ENCODE measurements at regions not wholly inside any gene's neighbourhood (a gene's known extent, or its start where the extent isn't known, plus 50 kb on each side); places are given as distances from the start of the nearest gene placed in this dataset.

GRCh38 chr17:33668516-33668915, 375.4 kb upstream of the ASIC2 start:
- no peaks in the 10 kb centered on the region for H3K36me3 Mint-ChIP-seq (ENCODE audit: low read depth, unreplicated experiment)
- TF ChIP-seq CTCF (IDR thresholded peaks at IDR 0.05; ENCODE audit: unreplicated experiment), result no peak
- H3K9me3 Mint-ChIP-seq (ENCODE audit: unreplicated experiment), result no peaks in the 10 kb centered on the region
- DNase-seq (ENCODE audit: low spot score), result no peak
- H3K27ac Mint-ChIP-seq (ENCODE audit: unreplicated experiment), result no peak overlapping the region
- no peaks in the 10 kb centered on the region for H3K27me3 Mint-ChIP-seq (ENCODE audit: unreplicated experiment)
- H3K4me1 Mint-ChIP-seq (ENCODE audit: unreplicated experiment), result no peaks in the 10 kb centered on the region
- no peak overlapping the region for H3K4me3 Mint-ChIP-seq (ENCODE audit: unreplicated experiment)

- Mint-ChIP-seq H3K27me3 (ENCODE audit: unreplicated experiment) (peaks cover 3% of the 10 kb centered on the region), H3K9me3 (ENCODE audit: unreplicated experiment) (no peaks in the 10 kb centered on the region), H3K4me3 (ENCODE audit: unreplicated experiment) (no peak overlapping the region), H3K36me3 (ENCODE audit: low read depth, unreplicated experiment) (no peaks in the 10 kb centered on the region), H3K27ac (ENCODE audit: unreplicated experiment) (no peak overlapping the region), H3K4me1 (ENCODE audit: unreplicated experiment) (no peaks in the 10 kb centered on the region)
- DNase-seq (ENCODE audit: low spot score), result no peak
- TF ChIP-seq CTCF (IDR thresholded peaks at IDR 0.05; ENCODE audit: unreplicated experiment), result no peak
These were observed 378.4 kb upstream of the ASIC2 start for GRCh38 chr17:33671491-33671890.

- Mint-ChIP-seq H3K4me1 (ENCODE audit: unreplicated experiment) (no peaks in the 10 kb centered on the region), H3K27ac (ENCODE audit: unreplicated experiment) (no peak overlapping the region), H3K9me3 (ENCODE audit: unreplicated experiment) (no peaks in the 10 kb centered on the region), H3K4me3 (ENCODE audit: unreplicated experiment) (no peak overlapping the region), H3K27me3 (ENCODE audit: unreplicated experiment) (peaks cover 3% of the 10 kb centered on the region), H3K36me3 (ENCODE audit: low read depth, unreplicated experiment) (no peaks in the 10 kb centered on the region)
- peak; percentile 77 for DNase-seq (ENCODE audit: low spot score)
- peak; percentile 69 for TF ChIP-seq CTCF (IDR thresholded peaks at IDR 0.05; ENCODE audit: unreplicated experiment)
These were observed 381.6 kb upstream of the ASIC2 start for GRCh38 chr17:33674685-33675084.

- Mint-ChIP-seq H3K4me3 (ENCODE audit: unreplicated experiment) (no peak overlapping the region), H3K36me3 (ENCODE audit: low read depth, unreplicated experiment) (no peaks in the 10 kb centered on the region), H3K4me1 (ENCODE audit: unreplicated experiment) (no peaks in the 10 kb centered on the region), H3K27me3 (ENCODE audit: unreplicated experiment) (peaks cover 3% of the 10 kb centered on the region), H3K9me3 (ENCODE audit: unreplicated experiment) (no peaks in the 10 kb centered on the region), H3K27ac (ENCODE audit: unreplicated experiment) (no peak overlapping the region)
- no peak for DNase-seq (ENCODE audit: low spot score)
- TF ChIP-seq CTCF (IDR thresholded peaks at IDR 0.05; ENCODE audit: unreplicated experiment), result no peak
These were observed 383.3 kb upstream of the ASIC2 start for GRCh38 chr17:33676444-33676843.

GRCh38 chr17:33679595-33679994, 386.5 kb upstream of the ASIC2 start:
- H3K27me3 Mint-ChIP-seq (ENCODE audit: unreplicated experiment), result peaks cover 1% of the 10 kb centered on the region
- H3K4me1 Mint-ChIP-seq (ENCODE audit: unreplicated experiment), result no peaks in the 10 kb centered on the region
- no peak overlapping the region for H3K27ac Mint-ChIP-seq (ENCODE audit: unreplicated experiment)
- no peak for DNase-seq (ENCODE audit: low spot score)
- no peak for TF ChIP-seq CTCF (IDR thresholded peaks at IDR 0.05; ENCODE audit: unreplicated experiment)
- H3K36me3 Mint-ChIP-seq (ENCODE audit: low read depth, unreplicated experiment), result no peaks in the 10 kb centered on the region
- no peaks in the 10 kb centered on the region for H3K9me3 Mint-ChIP-seq (ENCODE audit: unreplicated experiment)
- no peak overlapping the region for H3K4me3 Mint-ChIP-seq (ENCODE audit: unreplicated experiment)
